ENCODE measurements at regions not wholly inside any gene's neighbourhood (a gene's known extent, or its start where the extent isn't known, plus 50 kb on each side); places are given as distances from the start of the nearest gene placed in this dataset.

DNA sequence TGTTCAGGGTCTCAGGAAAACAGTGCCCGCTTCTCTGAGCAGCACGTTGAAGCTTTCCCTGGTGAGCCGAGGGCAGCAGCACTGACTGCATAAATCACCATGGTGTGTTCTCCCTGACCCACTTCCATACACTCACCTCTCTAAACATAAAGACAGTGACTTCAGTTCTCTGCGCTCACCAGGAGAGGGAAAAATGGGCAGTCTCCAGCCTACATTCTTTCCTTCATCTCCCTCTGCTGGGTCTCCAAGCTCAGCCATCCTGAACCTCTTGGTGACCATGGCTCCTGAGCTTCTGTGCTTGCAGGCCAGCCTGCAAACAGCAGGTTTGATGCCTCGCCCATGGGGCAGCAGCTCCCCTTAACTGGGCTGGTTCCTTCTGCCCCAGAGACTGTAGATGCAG lies 236.6 kb upstream of the ZNF32 start:
- Histone ChIP-seq H3K4me2 (no peak overlapping the region), H4K20me1 (ENCODE audit: insufficient read depth) (no peaks in the 10 kb centered on the region), H2AFZ (no peak overlapping the region), H3K36me3 (ENCODE audit: low read depth) (no peaks in the 10 kb centered on the region), H3F3A (ENCODE audit: insufficient read depth, low read depth) (no peaks in the 10 kb centered on the region), H3K4me1 (replicated peaks; ENCODE audit: insufficient read depth) (no peaks in the 10 kb centered on the region), H3K79me2 (ENCODE audit: low read depth) (no peaks in the 10 kb centered on the region), H3K27me3 (ENCODE audit: insufficient read depth, low read depth) (peaks cover 35% of the 10 kb centered on the region), H3K9me3 (ENCODE audit: insufficient read depth, low read depth) (no peaks in the 10 kb centered on the region), H3K27ac (no peak overlapping the region), H3K9me2 (ENCODE audit: insufficient read depth) (no peaks in the 10 kb centered on the region), H3K4me3 (no peak overlapping the region)
- CTCF ChIA-PET: interaction anchor here (0.6 kb wide), 1 partner anchor 236 kb away, joined by 3 read pairs; the partner anchor contains the start of gene ZNF32
- POLR2A ChIA-PET (ENCODE audit: unreplicated experiment): interaction anchor here (0.6 kb wide), 1 partner anchor 25 kb away, joined by 5 read pairs; no protein-coding TSS in a partner anchor
- DNase-seq: no peak
- no TSS peak for BruUV-seq (replicated peaks)
- intact Hi-C loops (cut with micrococcal nuclease; ENCODE audit: unreplicated experiment): no loop called here
- no peak for TF ChIP-seq EZH2 (IDR thresholded peaks at IDR 0.05; ENCODE audit: low read depth)
- TF ChIP-seq, protein P1, sequence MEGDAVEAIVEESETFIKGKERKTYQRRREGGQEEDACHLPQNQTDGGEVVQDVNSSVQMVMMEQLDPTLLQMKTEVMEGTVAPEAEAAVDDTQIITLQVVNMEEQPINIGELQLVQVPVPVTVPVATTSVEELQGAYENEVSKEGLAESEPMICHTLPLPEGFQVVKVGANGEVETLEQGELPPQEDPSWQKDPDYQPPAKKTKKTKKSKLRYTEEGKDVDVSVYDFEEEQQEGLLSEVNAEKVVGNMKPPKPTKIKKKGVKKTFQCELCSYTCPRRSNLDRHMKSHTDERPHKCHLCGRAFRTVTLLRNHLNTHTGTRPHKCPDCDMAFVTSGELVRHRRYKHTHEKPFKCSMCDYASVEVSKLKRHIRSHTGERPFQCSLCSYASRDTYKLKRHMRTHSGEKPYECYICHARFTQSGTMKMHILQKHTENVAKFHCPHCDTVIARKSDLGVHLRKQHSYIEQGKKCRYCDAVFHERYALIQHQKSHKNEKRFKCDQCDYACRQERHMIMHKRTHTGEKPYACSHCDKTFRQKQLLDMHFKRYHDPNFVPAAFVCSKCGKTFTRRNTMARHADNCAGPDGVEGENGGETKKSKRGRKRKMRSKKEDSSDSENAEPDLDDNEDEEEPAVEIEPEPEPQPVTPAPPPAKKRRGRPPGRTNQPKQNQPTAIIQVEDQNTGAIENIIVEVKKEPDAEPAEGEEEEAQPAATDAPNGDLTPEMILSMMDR (conservative IDR thresholded peaks at IDR 0.05): no peak

DNA sequence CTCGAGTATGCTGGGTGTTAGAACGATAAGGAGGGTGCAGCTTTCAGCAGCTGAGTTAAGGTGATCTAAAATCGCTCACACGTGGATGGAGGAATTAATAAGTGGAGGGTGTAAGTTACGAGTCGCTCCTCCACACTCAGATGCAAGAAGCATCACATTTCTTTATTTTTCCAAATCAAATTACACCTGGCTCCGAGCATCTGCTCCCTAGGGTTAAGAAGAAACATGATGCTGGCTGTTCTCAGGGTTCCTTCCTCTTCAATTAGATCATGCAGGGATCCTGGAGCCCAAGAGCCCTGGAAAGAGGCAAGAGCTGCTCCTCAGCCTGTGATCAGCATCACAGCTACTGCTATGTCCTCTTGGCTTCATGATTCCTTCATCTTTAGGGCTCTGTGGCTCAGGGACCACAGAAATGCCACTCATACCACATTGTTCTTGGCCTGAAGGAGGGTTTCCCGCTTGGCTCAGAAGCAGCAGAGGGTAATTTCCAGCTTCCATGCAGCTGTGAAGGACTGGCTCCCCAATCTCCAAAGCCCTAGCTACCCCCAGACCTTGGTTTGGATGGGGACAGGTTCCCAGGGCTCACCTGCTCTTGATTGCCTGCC lies 235.9 kb upstream of the ZNF32 start:
- no peaks in the 10 kb centered on the region for H4K20me1 ChIP-seq (ENCODE audit: insufficient read depth)
- H3K9me2 ChIP-seq (ENCODE audit: insufficient read depth): no peaks in the 10 kb centered on the region
- DNase-seq: no peak
- no peak overlapping the region for H2AFZ ChIP-seq
- H3K36me3 ChIP-seq (ENCODE audit: low read depth): no peaks in the 10 kb centered on the region
- H3F3A ChIP-seq (ENCODE audit: insufficient read depth, low read depth): no peaks in the 10 kb centered on the region
- ChIA-PET POLR2A (ENCODE audit: unreplicated experiment) (no interaction called here), CTCF (no interaction called here)
- no peak overlapping the region for H3K4me3 ChIP-seq
- H3K27ac ChIP-seq: no peak overlapping the region
- no peaks in the 10 kb centered on the region for H3K4me1 ChIP-seq (replicated peaks; ENCODE audit: insufficient read depth)
- no peaks in the 10 kb centered on the region for H3K79me2 ChIP-seq (ENCODE audit: low read depth)
- no peaks in the 10 kb centered on the region for H3K9me3 ChIP-seq (ENCODE audit: insufficient read depth, low read depth)
- H3K4me2 ChIP-seq: no peak overlapping the region
- intact Hi-C loops (cut with micrococcal nuclease; ENCODE audit: unreplicated experiment): no loop called here
- TF ChIP-seq, protein P1 (conservative IDR thresholded peaks at IDR 0.05): no peak
- TF ChIP-seq EZH2 (IDR thresholded peaks at IDR 0.05; ENCODE audit: low read depth): no peak
- BruUV-seq (replicated peaks): no TSS peak
- H3K27me3 ChIP-seq (ENCODE audit: insufficient read depth, low read depth): peaks cover 42% of the 10 kb centered on the region

DNA sequence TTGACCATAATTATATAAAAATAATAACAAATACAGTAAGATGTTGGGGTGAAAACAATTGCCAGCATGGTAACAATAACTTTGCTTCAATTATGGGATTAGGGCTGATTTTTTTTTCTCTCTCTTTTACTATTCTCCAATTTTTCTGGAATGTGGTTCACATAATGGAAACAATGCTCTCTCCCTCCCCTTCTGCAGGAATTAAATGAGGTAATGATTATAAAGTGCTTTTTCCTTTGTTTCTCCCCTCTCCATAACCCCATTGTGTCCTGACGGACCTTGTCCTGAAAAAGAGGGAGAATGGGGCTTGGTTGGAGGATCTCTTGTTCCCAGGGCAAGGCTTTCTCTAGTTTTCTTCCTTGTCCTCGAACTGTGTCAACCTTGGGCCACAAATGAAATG lies 234.0 kb upstream of the ZNF32 start:
- no TSS peak for BruUV-seq (replicated peaks)
- no peak for TF ChIP-seq EZH2 (IDR thresholded peaks at IDR 0.05; ENCODE audit: low read depth)
- TF ChIP-seq, protein P1 (conservative IDR thresholded peaks at IDR 0.05): no peak
- H3K9me3 ChIP-seq (ENCODE audit: insufficient read depth, low read depth): no peaks in the 10 kb centered on the region
- H3K79me2 ChIP-seq (ENCODE audit: low read depth): no peaks in the 10 kb centered on the region
- no peaks in the 10 kb centered on the region for H3K4me1 ChIP-seq (replicated peaks; ENCODE audit: insufficient read depth)
- H3K27ac ChIP-seq: no peak overlapping the region
- no peaks in the 10 kb centered on the region for H3K9me2 ChIP-seq (ENCODE audit: insufficient read depth)
- DNase-seq: no peak
- CTCF ChIA-PET: no interaction called here
- POLR2A ChIA-PET (ENCODE audit: unreplicated experiment): no interaction called here
- no peaks in the 10 kb centered on the region for H3K36me3 ChIP-seq (ENCODE audit: low read depth)
- H3K27me3 ChIP-seq (ENCODE audit: insufficient read depth, low read depth): peaks cover 60% of the 10 kb centered on the region
- H2AFZ ChIP-seq: no peak overlapping the region
- H3K4me2 ChIP-seq: no peak overlapping the region
- no peaks in the 10 kb centered on the region for H3F3A ChIP-seq (ENCODE audit: insufficient read depth, low read depth)
- H3K4me3 ChIP-seq: no peak overlapping the region
- intact Hi-C loops (cut with micrococcal nuclease; ENCODE audit: unreplicated experiment): no loop called here
- no peaks in the 10 kb centered on the region for H4K20me1 ChIP-seq (ENCODE audit: insufficient read depth)

Data from PC-9 (cell line).